ENCODE measurements at regions not wholly inside any gene's neighbourhood (a gene's known extent, or its start where the extent isn't known, plus 50 kb on each side); places are given as distances from the start of the nearest gene placed in this dataset.

DNA sequence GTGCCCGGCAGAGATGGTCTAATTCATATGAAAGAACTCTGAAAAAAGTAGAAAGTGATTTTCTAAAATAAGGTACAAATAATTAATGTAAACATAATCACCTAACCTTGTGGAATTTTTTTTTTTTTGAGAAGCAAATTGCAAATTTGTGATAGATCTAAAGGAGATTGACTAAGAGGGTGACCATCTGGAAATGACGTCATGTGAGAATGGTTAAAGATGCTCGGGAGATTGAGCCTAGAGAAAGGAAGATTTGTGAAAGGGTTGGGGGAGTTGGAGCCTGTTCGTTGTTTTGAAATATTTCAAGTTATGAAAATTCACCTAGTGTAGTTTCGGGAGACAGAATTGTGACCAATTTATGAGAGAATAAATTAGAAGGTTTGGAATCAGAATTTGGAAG lies 115.7 kb upstream of the ANK2 start:
- Histone ChIP-seq H2BK5ac (ENCODE audit: low read depth, low read length, poor library complexity, severe bottlenecking) (no peak overlapping the region), H2AK9ac (replicated peaks; ENCODE audit: low read depth, low read length, poor library complexity) (no peak overlapping the region), H3K27ac (ENCODE audit: insufficient read depth, low read length) (no peak overlapping the region), H4K8ac (ENCODE audit: low read depth in 2 of 2, low read length in 2 of 2) (no peak overlapping the region), H3K23ac (ENCODE audit: low read depth, low read length) (no peak overlapping the region), H2AFZ (replicated peaks; ENCODE audit: low read length, poor library complexity) (no peak overlapping the region), H3K36me3 (ENCODE audit: control insufficient read depth, insufficient read depth, low read length) (no peaks in the 10 kb centered on the region), H3K4me1 (ENCODE audit: control insufficient read depth, insufficient read depth, low read length) (no peaks in the 10 kb centered on the region), H3K4me3 (ENCODE audit: insufficient read depth, low read depth, low read length) (no peak overlapping the region), H3K14ac (replicated peaks; ENCODE audit: low read depth, low read length) (no peak overlapping the region), H4K91ac (ENCODE audit: insufficient read depth, low read depth, low read length) (no peak overlapping the region), H3K9me3 (ENCODE audit: control insufficient read depth, insufficient read depth, low read length) (no peaks in the 10 kb centered on the region), H3K18ac (ENCODE audit: low read depth, low read length) (no peak overlapping the region), H2BK15ac (ENCODE audit: low read depth, low read length) (no peak overlapping the region), H3K9ac (ENCODE audit: low read depth, low read length) (no peak overlapping the region), H2BK120ac (ENCODE audit: low read depth, low read length) (no peak overlapping the region), H3K4me2 (ENCODE audit: low read depth, low read length) (no peak overlapping the region), H3K79me1 (ENCODE audit: low read depth in 1 of 2, low read length in 2 of 2) (no peaks in the 10 kb centered on the region), H4K5ac (ENCODE audit: low read depth, low read length) (no peak overlapping the region), H4K20me1 (ENCODE audit: insufficient read depth, low read length) (no peaks in the 10 kb centered on the region), H3K9me1 (ENCODE audit: insufficient read depth, low read length) (no peaks in the 10 kb centered on the region), H3K56ac (ENCODE audit: extremely low read depth, insufficient read depth, low read length) (no peak overlapping the region), H2BK20ac (ENCODE audit: low read depth, low read length) (no peak overlapping the region), H2AK5ac (ENCODE audit: low read depth, low read length) (no peak overlapping the region), H3K27me3 (ENCODE audit: control insufficient read depth, insufficient read depth, low read length) (no peaks in the 10 kb centered on the region), H3K4ac (ENCODE audit: low read depth, low read length) (no peak overlapping the region)
- ChIA-PET CTCF (no interaction called here), POLR2A (ENCODE audit: unreplicated experiment) (no interaction called here)
- TF ChIP-seq, protein P1, sequence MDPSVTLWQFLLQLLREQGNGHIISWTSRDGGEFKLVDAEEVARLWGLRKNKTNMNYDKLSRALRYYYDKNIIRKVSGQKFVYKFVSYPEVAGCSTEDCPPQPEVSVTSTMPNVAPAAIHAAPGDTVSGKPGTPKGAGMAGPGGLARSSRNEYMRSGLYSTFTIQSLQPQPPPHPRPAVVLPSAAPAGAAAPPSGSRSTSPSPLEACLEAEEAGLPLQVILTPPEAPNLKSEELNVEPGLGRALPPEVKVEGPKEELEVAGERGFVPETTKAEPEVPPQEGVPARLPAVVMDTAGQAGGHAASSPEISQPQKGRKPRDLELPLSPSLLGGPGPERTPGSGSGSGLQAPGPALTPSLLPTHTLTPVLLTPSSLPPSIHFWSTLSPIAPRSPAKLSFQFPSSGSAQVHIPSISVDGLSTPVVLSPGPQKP (IDR thresholded peaks at IDR 0.05; ENCODE audit: borderline replicate concordance, low read depth, low read length), result no peak
- TF ChIP-seq RFX5 (IDR thresholded peaks at IDR 0.05; ENCODE audit: low read depth, low read length) (no peak), CHD1 (IDR thresholded peaks at IDR 0.05; ENCODE audit: low read depth, low read length) (no peak), POLR2A (IDR thresholded peaks at IDR 0.05; ENCODE audit: low read depth, low read length) (no peak), RCOR1 (IDR thresholded peaks at IDR 0.05; ENCODE audit: insufficient replicate concordance, low read length) (no peak), NFE2L2 (IDR thresholded peaks at IDR 0.05; ENCODE audit: low read depth, low read length) (no peak), BHLHE40 (IDR thresholded peaks at IDR 0.05; ENCODE audit: low read depth, low read length) (no peak), RAD21 (IDR thresholded peaks at IDR 0.05; ENCODE audit: low read length) (no peak), MAFK (IDR thresholded peaks at IDR 0.05; ENCODE audit: low read depth, low read length) (no peak), CEBPB (IDR thresholded peaks at IDR 0.05; ENCODE audit: low read depth, low read length) (no peak), MAZ (IDR thresholded peaks at IDR 0.05; ENCODE audit: borderline replicate concordance, low read depth, low read length) (no peak), SMC3 (IDR thresholded peaks at IDR 0.05; ENCODE audit: low read depth, low read length) (no peak), MXI1 (IDR thresholded peaks at IDR 0.05; ENCODE audit: borderline replicate concordance, low read depth, low read length) (no peak), FOS (IDR thresholded peaks at IDR 0.05; ENCODE audit: low read depth, low read length) (no peak)
- TF ChIP-seq, protein P2, sequence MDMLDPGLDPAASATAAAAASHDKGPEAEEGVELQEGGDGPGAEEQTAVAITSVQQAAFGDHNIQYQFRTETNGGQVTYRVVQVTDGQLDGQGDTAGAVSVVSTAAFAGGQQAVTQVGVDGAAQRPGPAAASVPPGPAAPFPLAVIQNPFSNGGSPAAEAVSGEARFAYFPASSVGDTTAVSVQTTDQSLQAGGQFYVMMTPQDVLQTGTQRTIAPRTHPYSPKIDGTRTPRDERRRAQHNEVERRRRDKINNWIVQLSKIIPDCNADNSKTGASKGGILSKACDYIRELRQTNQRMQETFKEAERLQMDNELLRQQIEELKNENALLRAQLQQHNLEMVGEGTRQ (IDR thresholded peaks at IDR 0.05; ENCODE audit: low read depth, low read length), result no peak
- TF ChIP-seq, protein P3, sequence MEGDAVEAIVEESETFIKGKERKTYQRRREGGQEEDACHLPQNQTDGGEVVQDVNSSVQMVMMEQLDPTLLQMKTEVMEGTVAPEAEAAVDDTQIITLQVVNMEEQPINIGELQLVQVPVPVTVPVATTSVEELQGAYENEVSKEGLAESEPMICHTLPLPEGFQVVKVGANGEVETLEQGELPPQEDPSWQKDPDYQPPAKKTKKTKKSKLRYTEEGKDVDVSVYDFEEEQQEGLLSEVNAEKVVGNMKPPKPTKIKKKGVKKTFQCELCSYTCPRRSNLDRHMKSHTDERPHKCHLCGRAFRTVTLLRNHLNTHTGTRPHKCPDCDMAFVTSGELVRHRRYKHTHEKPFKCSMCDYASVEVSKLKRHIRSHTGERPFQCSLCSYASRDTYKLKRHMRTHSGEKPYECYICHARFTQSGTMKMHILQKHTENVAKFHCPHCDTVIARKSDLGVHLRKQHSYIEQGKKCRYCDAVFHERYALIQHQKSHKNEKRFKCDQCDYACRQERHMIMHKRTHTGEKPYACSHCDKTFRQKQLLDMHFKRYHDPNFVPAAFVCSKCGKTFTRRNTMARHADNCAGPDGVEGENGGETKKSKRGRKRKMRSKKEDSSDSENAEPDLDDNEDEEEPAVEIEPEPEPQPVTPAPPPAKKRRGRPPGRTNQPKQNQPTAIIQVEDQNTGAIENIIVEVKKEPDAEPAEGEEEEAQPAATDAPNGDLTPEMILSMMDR (conservative IDR thresholded peaks at IDR 0.05; ENCODE audit: low read depth, low read length), result no peak
- WGBS, 2 experiments (ENCODE audit: extremely low coverage in 2 of 2, insufficient read length in 1 of 2), result 69% methylated on average over 3 of the region's 5 CpGs; no CpG with 5 or more reads in 1 of the 2 experiments
- in situ Hi-C loops (cut with MboI; ENCODE audit: low sequenced_read_pairs) (loop anchor here (25.0 kb wide), 2 partner anchors 296 to 596 kb away; partner anchors contain the start of genes LARP7 and ZGRF1), intact Hi-C loops (cut with micrococcal nuclease) (loop anchor here (10.0 kb wide), 1 partner anchor 599 kb away; no protein-coding TSS in a partner anchor), dilution Hi-C loops (cut with HindIII; ENCODE audit: low sequenced_read_pairs, unreplicated experiment) (no loop called here)
- BruUV-seq (replicated peaks), result no TSS peak
- DNase-seq, result no peak
- ATAC-seq (ENCODE audit: low read depth), result no peak

Data from IMR-90 (cell line).